MV-4-11 (cell line): ENCODE measurements at regions not wholly inside any gene's neighbourhood (a gene's known extent, or its start where the extent isn't known, plus 50 kb on each side); places are given as distances from the start of the nearest gene placed in this dataset.
"Not testable (repeated sequence)": the region's sequence is repeated elsewhere in the genome, so short reads cannot be mapped to it uniquely, and the experiment has no call there.

Source experiments
- DNase-seq: peaks from one replicate; lab custom pipeline; 2025; lab: John Stamatoyannopoulos, UW

GRCh38 chr4:156173486-156173885 lies 219.8 kb upstream of the CTSO start:
- DNase-seq: no peak

GRCh38 chr4:156169861-156170260 lies 216.2 kb upstream of the CTSO start:
- DNase-seq: no peak

GRCh38 chr4:156169011-156169410 lies 215.3 kb upstream of the CTSO start:
- peak; percentile 58 for DNase-seq

- DNase-seq: no peak
Observed at GRCh38 chr4:156168288-156168687, 214.6 kb upstream of the CTSO start.

GRCh38 chr4:156158747-156159146 lies 205.1 kb upstream of the CTSO start:
- peak; percentile 39 for DNase-seq

- no peak for DNase-seq
Observed at GRCh38 chr4:156154978-156155377, 201.3 kb upstream of the CTSO start.

GRCh38 chr4:156146571-156146970 lies 192.9 kb upstream of the CTSO start:
- DNase-seq: no peak

- no peak for DNase-seq
Observed at GRCh38 chr4:156144961-156145360, 191.3 kb upstream of the CTSO start.

- DNase-seq: no peak
Observed at GRCh38 chr4:156138781-156139280, 185.2 kb upstream of the CTSO start.

GRCh38 chr4:156137679-156138473 lies 184.2 kb upstream of the CTSO start:
- DNase-seq: no peak

GRCh38 chr4:156132196-156132595 lies 178.5 kb upstream of the CTSO start:
- no peak for DNase-seq

- no peak for DNase-seq
Observed at GRCh38 chr4:156128616-156129015, 174.9 kb upstream of the CTSO start.

GRCh38 chr4:156118507-156119220 lies 165.0 kb upstream of the CTSO start:
- DNase-seq: no peak

GRCh38 chr4:156117743-156118142 lies 164.1 kb upstream of the CTSO start:
- DNase-seq: no peak

GRCh38 chr4:156116991-156117390 lies 163.3 kb upstream of the CTSO start:
- DNase-seq: no peak

GRCh38 chr4:156113138-156113765 lies 159.6 kb upstream of the CTSO start:
- no peak for DNase-seq

GRCh38 chr4:156111686-156112085 lies 158.0 kb upstream of the CTSO start:
- DNase-seq: no peak

GRCh38 chr4:156109943-156110900 lies 156.6 kb upstream of the CTSO start:
- DNase-seq: peak; percentile 66

GRCh38 chr4:156109087-156109486 lies 155.4 kb upstream of the CTSO start:
- not testable (repeated sequence) for DNase-seq

GRCh38 chr4:156103311-156103710 lies 149.6 kb upstream of the CTSO start:
- DNase-seq: no peak

- DNase-seq: no peak
Observed at GRCh38 chr4:156102411-156102810, 148.7 kb upstream of the CTSO start.

GRCh38 chr4:156101571-156101970 lies 147.9 kb upstream of the CTSO start:
- no peak for DNase-seq
